ENCODE measurements at regions not wholly inside any gene's neighbourhood (a gene's known extent, or its start where the extent isn't known, plus 50 kb on each side); places are given as distances from the start of the nearest gene placed in this dataset.

DNA sequence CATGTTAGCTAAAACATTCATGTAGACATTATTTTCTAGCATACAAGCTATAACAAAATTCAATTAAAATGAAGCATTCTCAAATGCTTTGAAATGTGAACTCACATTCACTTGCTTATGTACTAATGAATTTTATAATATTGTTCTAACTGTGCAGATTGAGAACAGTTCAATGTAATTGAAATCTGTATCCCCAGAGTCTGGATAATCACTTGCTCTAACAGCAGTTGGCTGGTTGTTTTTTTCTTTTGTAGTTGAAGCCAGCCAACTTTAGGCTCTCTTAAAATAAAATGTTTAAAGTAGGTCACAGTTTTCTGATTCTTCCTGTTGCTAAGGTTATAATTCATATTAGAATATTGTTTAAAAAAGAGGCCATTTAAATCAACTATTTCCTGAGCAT, 438.9 kb downstream of the NAF1 start:
- TF ChIP-seq EP300 (IDR thresholded peaks at IDR 0.05) = no peak
- TF ChIP-seq, protein P1, sequence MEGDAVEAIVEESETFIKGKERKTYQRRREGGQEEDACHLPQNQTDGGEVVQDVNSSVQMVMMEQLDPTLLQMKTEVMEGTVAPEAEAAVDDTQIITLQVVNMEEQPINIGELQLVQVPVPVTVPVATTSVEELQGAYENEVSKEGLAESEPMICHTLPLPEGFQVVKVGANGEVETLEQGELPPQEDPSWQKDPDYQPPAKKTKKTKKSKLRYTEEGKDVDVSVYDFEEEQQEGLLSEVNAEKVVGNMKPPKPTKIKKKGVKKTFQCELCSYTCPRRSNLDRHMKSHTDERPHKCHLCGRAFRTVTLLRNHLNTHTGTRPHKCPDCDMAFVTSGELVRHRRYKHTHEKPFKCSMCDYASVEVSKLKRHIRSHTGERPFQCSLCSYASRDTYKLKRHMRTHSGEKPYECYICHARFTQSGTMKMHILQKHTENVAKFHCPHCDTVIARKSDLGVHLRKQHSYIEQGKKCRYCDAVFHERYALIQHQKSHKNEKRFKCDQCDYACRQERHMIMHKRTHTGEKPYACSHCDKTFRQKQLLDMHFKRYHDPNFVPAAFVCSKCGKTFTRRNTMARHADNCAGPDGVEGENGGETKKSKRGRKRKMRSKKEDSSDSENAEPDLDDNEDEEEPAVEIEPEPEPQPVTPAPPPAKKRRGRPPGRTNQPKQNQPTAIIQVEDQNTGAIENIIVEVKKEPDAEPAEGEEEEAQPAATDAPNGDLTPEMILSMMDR (IDR thresholded peaks at IDR 0.05) = no peak
- TF ChIP-seq TP53 (CRISPR knock-in tag; IDR thresholded peaks at IDR 0.05) = no peak
- TF ChIP-seq, protein P2, sequence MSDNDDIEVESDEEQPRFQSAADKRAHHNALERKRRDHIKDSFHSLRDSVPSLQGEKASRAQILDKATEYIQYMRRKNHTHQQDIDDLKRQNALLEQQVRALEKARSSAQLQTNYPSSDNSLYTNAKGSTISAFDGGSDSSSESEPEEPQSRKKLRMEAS (IDR thresholded peaks at IDR 0.05) = no peak
- TF ChIP-seq BHLHE40 (IDR thresholded peaks at IDR 0.05; ENCODE audit: low read depth, low read length) = no peak
- no peak for TF ChIP-seq HOXA7 (CRISPR knock-in tag; IDR thresholded peaks at IDR 0.05)
- no peak for TF ChIP-seq SREBF2 (IDR thresholded peaks at IDR 0.05)
- TF ChIP-seq, protein P3, sequence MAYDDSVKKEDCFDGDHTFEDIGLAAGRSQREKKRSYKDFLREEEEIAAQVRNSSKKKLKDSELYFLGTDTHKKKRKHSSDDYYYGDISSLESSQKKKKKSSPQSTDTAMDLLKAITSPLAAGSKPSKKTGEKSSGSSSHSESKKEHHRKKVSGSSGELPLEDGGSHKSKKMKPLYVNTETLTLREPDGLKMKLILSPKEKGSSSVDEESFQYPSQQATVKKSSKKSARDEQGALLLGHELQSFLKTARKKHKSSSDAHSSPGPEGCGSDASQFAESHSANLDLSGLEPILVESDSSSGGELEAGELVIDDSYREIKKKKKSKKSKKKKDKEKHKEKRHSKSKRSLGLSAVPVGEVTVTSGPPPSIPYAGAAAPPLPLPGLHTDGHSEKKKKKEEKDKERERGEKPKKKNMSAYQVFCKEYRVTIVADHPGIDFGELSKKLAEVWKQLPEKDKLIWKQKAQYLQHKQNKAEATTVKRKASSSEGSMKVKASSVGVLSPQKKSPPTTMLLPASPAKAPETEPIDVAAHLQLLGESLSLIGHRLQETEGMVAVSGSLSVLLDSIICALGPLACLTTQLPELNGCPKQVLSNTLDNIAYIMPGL (CRISPR knock-in tag; IDR thresholded peaks at IDR 0.05; ENCODE audit: borderline replicate concordance) = no peak
- TF ChIP-seq JUNB (IDR thresholded peaks at IDR 0.05) = no peak
